Chondrocyte (in vitro differentiated cells): ENCODE measurements at regions not wholly inside any gene's neighbourhood (a gene's known extent, or its start where the extent isn't known, plus 50 kb on each side); places are given as distances from the start of the nearest gene placed in this dataset.

Source experiments
- DNase-seq: peaks from one replicate; pipeline ENCODE4 v3.0.0; 2021; ENCODE audit warnings: mixed read lengths, low spot score
- H3K27ac Mint-ChIP-seq: one replicate; pipeline ENCODE4 v1.8.0; 2021; ENCODE audit warnings: mild to moderate bottlenecking, moderate library complexity, mixed read lengths; ENCODE audit not compliant: unreplicated experiment
- H3K27me3 Mint-ChIP-seq: 2 replicates; pipeline ENCODE4 v1.8.0; 2021; ENCODE audit warnings: low read depth, mixed read lengths
- H3K36me3 Mint-ChIP-seq: 2 replicates; pipeline ENCODE4 v1.8.0; 2021; ENCODE audit warnings: low read depth, mixed read lengths
- H3K4me1 Mint-ChIP-seq: 2 replicates; pipeline ENCODE4 v1.8.0; 2021; ENCODE audit warnings: low read depth, mild to moderate bottlenecking, mixed read lengths
- H3K4me3 Mint-ChIP-seq: one replicate; pipeline ENCODE4 v1.8.0; 2021; ENCODE audit warnings: mild to moderate bottlenecking, moderate library complexity, mixed read lengths; ENCODE audit not compliant: unreplicated experiment
- H3K9me3 Mint-ChIP-seq: 2 replicates; pipeline ENCODE4 v1.8.0; 2021; ENCODE audit warnings: low read depth, mixed read lengths
- CTCF ChIP-seq: fragments of 200-600 bp; sonication (generic); IDR thresholded peaks from 2 replicates; pipeline ENCODE4 v1.5.0; 2021; ENCODE audit warnings: antibody characterized with exemption, mild to moderate bottlenecking, moderate library complexity

GRCh38 chr2:8080063-8080462, 601.8 kb upstream of the ID2 start:
- Mint-ChIP-seq H3K36me3 (no peaks in the 10 kb centered on the region), H3K4me1 (peaks cover 6% of the 10 kb centered on the region), H3K9me3 (peaks cover 3% of the 10 kb centered on the region), H3K4me3 (no peak overlapping the region), H3K27me3 (no peaks in the 10 kb centered on the region), H3K27ac (no peak overlapping the region)
- no peak for TF ChIP-seq CTCF
- no peak for DNase-seq

DNA sequence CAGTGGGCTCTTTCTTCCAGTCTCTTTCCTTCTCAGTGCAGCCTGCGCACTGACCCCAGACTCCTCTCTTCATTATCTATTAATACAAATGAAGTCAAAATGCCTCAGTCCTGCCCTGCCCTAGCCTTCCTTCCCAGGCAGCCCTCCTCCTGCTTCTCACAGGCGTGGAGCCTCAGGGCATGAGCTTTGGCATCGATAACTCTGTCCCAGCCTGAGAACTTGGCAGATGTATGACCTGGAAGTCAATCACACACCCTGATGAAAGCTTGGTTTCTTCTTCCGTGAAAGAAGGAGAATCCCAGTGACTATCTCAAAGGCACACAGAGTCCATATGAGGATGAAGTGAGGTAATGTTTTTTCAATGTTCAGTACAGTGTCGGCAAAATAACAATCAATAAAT, 600.7 kb upstream of the ID2 start:
- Mint-ChIP-seq H3K9me3 (peaks cover 3% of the 10 kb centered on the region), H3K27ac (no peak overlapping the region), H3K36me3 (no peaks in the 10 kb centered on the region), H3K4me3 (no peak overlapping the region), H3K27me3 (no peaks in the 10 kb centered on the region), H3K4me1 (peaks cover 3% of the 10 kb centered on the region)
- TF ChIP-seq CTCF: no peak
- no peak for DNase-seq

- no peak for TF ChIP-seq CTCF
- no peaks in the 10 kb centered on the region for H3K27me3 Mint-ChIP-seq
- no peaks in the 10 kb centered on the region for H3K36me3 Mint-ChIP-seq
- H3K9me3 Mint-ChIP-seq: no peaks in the 10 kb centered on the region
- no peak overlapping the region for H3K27ac Mint-ChIP-seq
- H3K4me1 Mint-ChIP-seq: peaks cover 19% of the 10 kb centered on the region
- no peak overlapping the region for H3K4me3 Mint-ChIP-seq
- DNase-seq: no peak
Observed at GRCh38 chr2:8082840-8083239, 599.0 kb upstream of the ID2 start.

- no peak overlapping the region for H3K27ac Mint-ChIP-seq
Observed at GRCh38 chr2:8086357-8086756, 595.5 kb upstream of the ID2 start.

DNA sequence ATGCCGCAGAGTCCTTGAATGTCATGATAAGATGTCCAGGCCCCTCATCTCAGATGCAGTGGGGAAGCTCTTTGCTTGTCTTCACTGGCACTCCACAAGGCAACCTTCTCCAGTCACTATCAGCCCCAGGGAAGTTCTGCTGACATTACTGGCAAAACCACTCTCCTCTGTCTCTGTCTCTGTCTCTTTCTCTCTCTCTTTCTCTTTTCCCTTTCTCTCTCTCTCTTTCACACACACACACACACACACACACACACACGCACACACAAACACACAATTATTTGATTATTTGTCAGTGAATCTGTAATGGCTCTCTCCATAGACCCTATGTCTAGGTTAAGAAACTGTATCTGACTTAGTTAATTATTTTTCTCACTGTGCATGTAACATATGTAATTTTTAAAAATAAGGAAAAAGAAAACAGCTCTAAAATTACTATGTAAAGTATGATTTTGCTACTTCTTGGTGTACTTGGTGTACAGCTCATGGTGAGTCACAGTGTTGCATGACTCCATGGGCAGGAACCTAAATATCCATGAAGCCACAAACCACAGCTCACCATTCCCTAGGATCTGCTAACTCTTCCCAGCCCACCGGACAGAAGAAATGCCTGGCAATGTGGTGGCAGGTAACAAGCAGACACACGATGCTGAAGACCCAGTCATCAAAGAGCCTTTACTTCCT, 594.9 kb upstream of the ID2 start:
- TF ChIP-seq CTCF: no peak
- H3K27ac Mint-ChIP-seq: peak overlapping the region; percentile 78

More at GRCh38 chr2:8086357-8086756, 595.5 kb upstream of the ID2 start:
- H3K4me3 Mint-ChIP-seq: no peak overlapping the region
- H3K27me3 Mint-ChIP-seq: no peaks in the 10 kb centered on the region
- H3K9me3 Mint-ChIP-seq: no peaks in the 10 kb centered on the region
- no peak for TF ChIP-seq CTCF
- H3K36me3 Mint-ChIP-seq: no peaks in the 10 kb centered on the region
- no peak for DNase-seq
- H3K4me1 Mint-ChIP-seq: peaks cover 21% of the 10 kb centered on the region

More for the DNA sequence above, 594.9 kb upstream of the ID2 start:
- Mint-ChIP-seq H3K9me3 (no peaks in the 10 kb centered on the region), H3K36me3 (no peaks in the 10 kb centered on the region), H3K4me1 (peaks cover 21% of the 10 kb centered on the region), H3K27me3 (no peaks in the 10 kb centered on the region), H3K4me3 (no peak overlapping the region)
- no peak for DNase-seq
